Activated T-cell treated with anti-CD3 and anti-CD28 coated beads, Interleukin-2, amount 50 U/mL, for 24 hours (primary cell): ENCODE measurements at regions not wholly inside any gene's neighbourhood (a gene's known extent, or its start where the extent isn't known, plus 50 kb on each side); places are given as distances from the start of the nearest gene placed in this dataset.
"Not testable (repeated sequence)": the region's sequence is repeated elsewhere in the genome, so short reads cannot be mapped to it uniquely, and the experiment has no call there.

ENCODE experiments used
- DNase-seq: peaks from one replicate; pipeline ENCODE4 v3.0.0-alpha.2; 2020
- H3K27ac Mint-ChIP-seq: 2 replicates; pipeline ENCODE4 v1.8.0; 2020; ENCODE audit warnings: mild to moderate bottlenecking, mixed read lengths
- H3K27me3 Mint-ChIP-seq: 2 replicates; pipeline ENCODE4 v1.8.0; 2020; ENCODE audit warnings: mixed read lengths
- H3K36me3 Mint-ChIP-seq: 2 replicates; pipeline ENCODE4 v1.8.0; 2020; ENCODE audit warnings: low read depth, mixed read lengths
- H3K4me1 Mint-ChIP-seq: 2 replicates; pipeline ENCODE4 v1.8.0; 2020; ENCODE audit warnings: low read depth, mixed read lengths
- H3K4me3 Mint-ChIP-seq: 2 replicates; pipeline ENCODE4 v1.8.0; 2020; ENCODE audit warnings: mild to moderate bottlenecking, moderate library complexity, mixed read lengths
- H3K9me3 Mint-ChIP-seq: 2 replicates; pipeline ENCODE4 v1.8.0; 2020; ENCODE audit warnings: mixed read lengths

DNA sequence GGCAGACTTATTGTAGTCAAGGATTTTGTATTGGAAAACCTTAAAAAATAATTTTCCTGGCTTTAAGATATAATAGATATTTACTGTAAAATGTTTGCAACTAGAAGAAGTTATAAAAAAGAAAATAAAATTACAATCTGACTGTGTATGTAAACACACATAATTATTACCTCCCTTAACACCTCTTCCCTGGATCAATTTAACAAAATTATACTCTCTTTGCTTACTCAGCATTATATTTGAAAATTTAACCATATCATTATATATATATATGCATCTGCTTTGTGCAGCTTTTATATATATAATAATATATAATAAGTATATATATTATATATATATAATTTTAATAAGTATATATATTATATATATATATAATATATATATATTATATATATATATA is 131.7 kb upstream of the FAM98A start:
- Mint-ChIP-seq H3K9me3 (no peaks in the 10 kb centered on the region), H3K36me3 (no peaks in the 10 kb centered on the region), H3K27me3 (no peaks in the 10 kb centered on the region), H3K4me1 (no peaks in the 10 kb centered on the region), H3K4me3 (no peak overlapping the region), H3K27ac (no peak overlapping the region)
- DNase-seq: no peak

DNA sequence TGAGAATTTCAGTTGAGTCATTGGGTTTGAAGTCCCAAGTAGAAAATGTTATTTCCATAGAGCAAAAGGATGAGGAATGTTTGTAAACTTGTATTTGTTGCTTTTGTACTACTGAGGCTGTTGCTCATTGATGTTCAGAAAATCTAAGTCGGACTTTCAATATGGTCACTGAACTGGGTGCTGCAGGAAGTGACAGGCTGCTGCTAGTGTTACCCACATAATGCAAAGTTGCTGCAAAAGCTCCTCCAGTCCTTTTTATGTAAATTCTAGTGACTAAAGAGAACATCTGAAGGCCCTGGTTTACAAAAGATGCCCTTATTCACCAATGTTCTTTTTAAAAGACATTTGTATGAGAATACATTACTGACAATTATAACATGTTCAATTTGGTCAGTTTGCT is 131.1 kb upstream of the FAM98A start:
- no peak for DNase-seq
- Mint-ChIP-seq H3K27ac (no peak overlapping the region), H3K4me3 (no peak overlapping the region), H3K4me1 (no peaks in the 10 kb centered on the region), H3K36me3 (no peaks in the 10 kb centered on the region), H3K9me3 (no peaks in the 10 kb centered on the region), H3K27me3 (no peaks in the 10 kb centered on the region)

DNA sequence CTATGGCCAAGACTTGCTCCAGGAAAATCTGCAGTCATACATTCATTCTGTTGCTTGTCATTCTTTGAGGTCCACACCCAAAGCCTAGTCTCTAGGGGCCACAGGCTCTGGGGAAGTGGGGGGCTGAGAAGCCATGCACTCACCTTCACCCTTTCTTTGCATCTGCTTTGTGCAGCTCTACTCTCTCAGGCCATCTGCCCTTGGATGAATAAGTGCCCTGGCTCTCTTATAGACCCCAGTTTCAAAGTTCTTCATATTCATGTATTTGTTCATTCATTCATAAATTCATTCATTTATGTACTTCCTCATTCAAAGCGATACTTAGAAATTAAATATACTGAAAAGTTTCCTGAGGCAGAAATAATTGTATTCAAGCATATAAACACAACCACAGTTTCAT is 130.3 kb upstream of the FAM98A start:
- no peaks in the 10 kb centered on the region for H3K36me3 Mint-ChIP-seq
- H3K27me3 Mint-ChIP-seq: no peaks in the 10 kb centered on the region
- no peaks in the 10 kb centered on the region for H3K9me3 Mint-ChIP-seq
- no peak overlapping the region for H3K27ac Mint-ChIP-seq
- DNase-seq: no peak
- H3K4me1 Mint-ChIP-seq: no peaks in the 10 kb centered on the region
- H3K4me3 Mint-ChIP-seq: no peak overlapping the region

DNA sequence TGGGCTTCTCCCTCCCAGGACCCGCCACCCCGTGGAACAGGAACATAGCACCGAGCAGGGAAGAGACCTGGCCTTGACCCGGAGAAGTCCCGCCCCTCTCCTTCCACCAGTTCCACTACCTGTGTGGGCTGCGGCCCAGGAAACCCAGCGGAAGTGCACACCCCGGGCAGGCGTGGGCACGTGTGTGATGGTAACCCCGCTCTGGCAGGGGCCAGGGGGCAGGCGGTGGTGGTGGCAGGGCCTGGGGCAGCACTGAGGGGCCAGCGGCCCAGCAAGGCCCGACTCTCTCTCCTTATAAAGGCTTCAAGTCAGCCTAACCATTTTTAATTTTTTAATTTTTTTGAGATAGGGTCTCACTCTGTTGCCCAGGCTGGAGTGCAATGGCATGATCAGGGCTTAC is 129.0 kb upstream of the FAM98A start:
- no peaks in the 10 kb centered on the region for H3K4me1 Mint-ChIP-seq
- H3K4me3 Mint-ChIP-seq: no peak overlapping the region
- H3K36me3 Mint-ChIP-seq: no peaks in the 10 kb centered on the region
- H3K27ac Mint-ChIP-seq: no peak overlapping the region
- no peaks in the 10 kb centered on the region for H3K9me3 Mint-ChIP-seq
- H3K27me3 Mint-ChIP-seq: peaks cover 3% of the 10 kb centered on the region
- DNase-seq: no peak

DNA sequence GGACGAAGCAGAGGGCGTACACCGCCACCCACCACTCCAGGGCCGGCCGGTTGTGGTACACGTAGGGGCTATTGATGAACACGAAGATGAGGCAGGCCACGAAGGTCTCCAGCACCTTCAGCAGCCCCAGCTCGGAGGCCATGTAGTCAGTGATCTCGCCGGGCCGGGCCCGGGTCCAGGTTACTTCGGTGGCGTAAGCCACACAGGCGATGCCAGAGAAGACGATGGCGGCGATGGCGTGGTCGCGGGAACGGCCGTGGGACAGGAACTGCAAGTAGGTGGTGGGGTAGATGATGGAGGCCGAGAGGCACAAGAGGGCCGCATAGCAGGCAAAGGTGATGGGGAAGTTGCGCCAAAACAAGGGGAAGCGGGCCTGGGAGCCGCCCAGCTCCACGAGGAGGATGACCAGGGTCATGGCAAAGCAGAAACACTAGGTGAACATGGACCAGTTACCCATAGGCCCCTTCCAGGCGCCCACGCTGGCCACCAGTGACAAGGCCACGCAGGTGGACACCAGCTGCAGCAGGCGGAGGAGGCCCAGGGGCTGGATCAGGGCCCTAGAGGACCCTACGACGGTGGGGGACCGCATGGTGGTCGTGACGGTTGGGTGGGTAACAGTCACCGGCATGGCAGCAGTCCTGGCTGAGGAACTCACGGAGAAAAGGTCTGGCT is 128.4 kb upstream of the FAM98A start:
- no peak overlapping the region for H3K4me3 Mint-ChIP-seq
- no peak for DNase-seq
- no peaks in the 10 kb centered on the region for H3K36me3 Mint-ChIP-seq
- no peaks in the 10 kb centered on the region for H3K9me3 Mint-ChIP-seq
- no peak overlapping the region for H3K27ac Mint-ChIP-seq
- no peaks in the 10 kb centered on the region for H3K4me1 Mint-ChIP-seq
- H3K27me3 Mint-ChIP-seq: peaks cover 3% of the 10 kb centered on the region

DNA sequence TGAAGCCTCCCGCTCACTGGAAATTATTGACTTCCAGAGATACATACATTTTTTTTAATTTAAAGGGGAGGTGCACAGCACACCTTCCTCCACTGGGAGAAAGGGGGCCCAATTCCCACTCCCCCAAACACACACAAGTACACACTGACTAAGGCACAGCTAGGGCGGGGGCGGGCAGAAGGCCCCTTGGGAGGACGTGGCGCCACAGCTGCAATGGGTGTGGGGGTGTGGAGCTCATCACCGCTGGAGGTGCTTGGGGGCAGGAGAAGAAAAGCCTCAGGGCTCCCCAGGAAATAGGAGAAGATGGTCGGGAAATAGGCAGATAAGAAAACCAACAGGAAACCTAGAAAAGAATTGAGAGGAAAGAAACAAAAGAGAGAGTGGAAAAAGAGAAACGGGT is 127.3 kb upstream of the FAM98A start:
- no peaks in the 10 kb centered on the region for H3K9me3 Mint-ChIP-seq
- no peaks in the 10 kb centered on the region for H3K4me1 Mint-ChIP-seq
- DNase-seq: no peak
- no peak overlapping the region for H3K4me3 Mint-ChIP-seq
- no peaks in the 10 kb centered on the region for H3K36me3 Mint-ChIP-seq
- H3K27me3 Mint-ChIP-seq: peaks cover 3% of the 10 kb centered on the region
- H3K27ac Mint-ChIP-seq: no peak overlapping the region

DNA sequence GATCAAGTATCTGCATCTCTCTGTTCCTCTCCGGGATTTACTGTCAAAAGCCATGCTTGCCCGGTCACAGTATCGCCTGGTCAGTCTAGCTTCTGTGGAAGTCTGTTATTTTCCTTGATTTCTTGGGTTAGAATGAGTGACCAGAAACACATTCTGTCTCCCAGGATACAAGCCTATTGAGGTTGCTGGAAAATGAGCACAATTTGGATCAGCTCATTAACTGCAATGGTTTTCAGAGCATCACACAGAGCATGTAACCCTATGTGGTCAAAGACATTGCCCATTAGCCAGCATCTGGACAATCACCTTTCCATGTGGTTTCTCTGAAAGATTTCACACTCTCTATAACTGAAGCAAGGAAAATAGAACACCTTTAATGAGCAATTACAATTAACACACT is 124.2 kb upstream of the FAM98A start:
- H3K4me1 Mint-ChIP-seq: no peaks in the 10 kb centered on the region
- DNase-seq: no peak
- H3K9me3 Mint-ChIP-seq: no peaks in the 10 kb centered on the region
- no peaks in the 10 kb centered on the region for H3K36me3 Mint-ChIP-seq
- no peak overlapping the region for H3K4me3 Mint-ChIP-seq
- H3K27me3 Mint-ChIP-seq: peaks cover 3% of the 10 kb centered on the region
- H3K27ac Mint-ChIP-seq: no peak overlapping the region

DNA sequence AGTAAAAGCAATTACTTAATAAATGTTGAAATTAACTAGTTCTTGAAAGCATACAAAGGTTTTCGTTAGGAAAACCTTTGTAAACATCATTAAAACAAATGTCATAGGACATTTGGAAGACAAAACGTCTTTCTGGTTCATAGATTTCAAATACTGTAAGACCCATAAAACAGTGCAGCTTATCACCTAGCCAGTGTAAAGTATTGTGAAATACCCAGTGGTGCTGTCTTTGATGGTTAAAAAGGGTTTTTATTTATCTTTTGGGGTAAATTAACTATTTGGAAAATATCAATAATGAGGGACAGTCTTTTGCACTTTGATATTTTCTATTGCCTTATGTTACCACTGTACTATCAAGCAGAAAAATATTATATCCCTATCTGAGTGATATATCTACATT is 120.0 kb upstream of the FAM98A start:
- Mint-ChIP-seq H3K36me3 (no peaks in the 10 kb centered on the region), H3K27ac (no peak overlapping the region), H3K9me3 (no peaks in the 10 kb centered on the region), H3K27me3 (peaks cover 8% of the 10 kb centered on the region), H3K4me3 (no peak overlapping the region), H3K4me1 (no peaks in the 10 kb centered on the region)
- no peak for DNase-seq

DNA sequence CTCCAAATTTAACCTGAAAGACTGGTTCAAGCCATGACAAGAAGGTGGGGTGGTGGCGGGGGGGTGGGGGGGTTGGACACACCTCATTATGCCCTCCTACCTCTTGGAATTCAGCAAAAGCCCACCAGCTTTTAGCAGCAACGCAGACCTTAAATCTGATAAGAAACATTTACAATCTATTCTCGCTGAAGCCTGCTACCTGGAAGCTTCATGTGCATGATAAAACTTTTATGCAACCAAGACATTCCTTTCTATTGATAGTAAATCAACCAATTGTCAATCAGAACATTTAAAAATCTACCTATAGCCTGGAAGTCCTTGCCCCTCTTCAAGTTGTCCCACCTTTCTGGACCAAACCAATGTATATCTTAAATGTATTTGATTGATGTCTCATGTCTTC is 113.6 kb upstream of the FAM98A start:
- no peak overlapping the region for H3K27ac Mint-ChIP-seq

DNA sequence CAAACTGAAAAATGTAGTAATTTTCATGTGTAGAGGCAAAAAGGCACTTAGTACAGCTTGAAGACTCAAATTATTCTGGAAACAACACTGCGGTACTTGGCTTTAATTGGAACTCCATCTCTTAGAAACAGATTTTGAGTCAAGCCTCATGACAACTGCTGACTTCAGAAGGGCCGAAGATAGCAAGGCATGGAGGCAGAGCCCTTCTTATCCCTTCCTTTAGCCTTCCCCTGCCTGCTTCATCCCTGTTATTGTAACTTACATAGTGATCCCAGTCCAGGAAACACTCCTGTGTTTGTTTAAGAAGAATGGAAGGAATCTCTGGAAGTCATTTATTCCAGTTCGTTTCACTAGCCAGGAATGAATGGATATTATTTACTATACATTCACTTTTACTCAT is 110.9 kb upstream of the FAM98A start:
- Mint-ChIP-seq H3K4me1 (no peaks in the 10 kb centered on the region), H3K27me3 (peaks cover 2% of the 10 kb centered on the region), H3K9me3 (no peaks in the 10 kb centered on the region), H3K36me3 (no peaks in the 10 kb centered on the region), H3K27ac (no peak overlapping the region), H3K4me3 (no peak overlapping the region)
- no peak for DNase-seq

More for the DNA sequence above, 113.6 kb upstream of the FAM98A start:
- peaks cover 3% of the 10 kb centered on the region for H3K27me3 Mint-ChIP-seq
- DNase-seq: no peak
- no peaks in the 10 kb centered on the region for H3K4me1 Mint-ChIP-seq
- H3K36me3 Mint-ChIP-seq: no peaks in the 10 kb centered on the region
- no peaks in the 10 kb centered on the region for H3K9me3 Mint-ChIP-seq
- H3K4me3 Mint-ChIP-seq: no peak overlapping the region

DNA sequence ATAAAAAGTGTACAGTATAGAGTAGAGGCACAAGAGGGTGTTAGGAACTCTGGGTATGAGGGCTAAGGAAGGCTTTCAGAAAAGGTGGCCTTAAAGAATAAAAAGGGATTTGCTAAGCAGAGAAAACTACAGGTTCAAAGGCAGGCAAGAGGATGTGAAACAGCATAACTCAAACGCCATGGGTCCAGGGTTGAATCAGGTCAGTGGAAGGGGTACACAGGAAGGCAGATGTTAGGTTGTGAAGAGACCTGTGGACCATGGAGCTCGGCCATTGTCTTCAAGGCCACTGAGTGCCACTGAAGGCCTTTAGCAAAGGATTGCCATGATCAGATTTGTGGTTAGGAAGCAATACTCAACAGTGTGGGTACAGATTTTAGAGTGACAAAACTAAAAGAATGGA is 108.2 kb upstream of the FAM98A start:
- no peak for DNase-seq
- Mint-ChIP-seq H3K4me1 (no peaks in the 10 kb centered on the region), H3K27me3 (peaks cover 4% of the 10 kb centered on the region), H3K4me3 (no peak overlapping the region), H3K36me3 (no peaks in the 10 kb centered on the region), H3K27ac (no peak overlapping the region), H3K9me3 (no peaks in the 10 kb centered on the region)

DNA sequence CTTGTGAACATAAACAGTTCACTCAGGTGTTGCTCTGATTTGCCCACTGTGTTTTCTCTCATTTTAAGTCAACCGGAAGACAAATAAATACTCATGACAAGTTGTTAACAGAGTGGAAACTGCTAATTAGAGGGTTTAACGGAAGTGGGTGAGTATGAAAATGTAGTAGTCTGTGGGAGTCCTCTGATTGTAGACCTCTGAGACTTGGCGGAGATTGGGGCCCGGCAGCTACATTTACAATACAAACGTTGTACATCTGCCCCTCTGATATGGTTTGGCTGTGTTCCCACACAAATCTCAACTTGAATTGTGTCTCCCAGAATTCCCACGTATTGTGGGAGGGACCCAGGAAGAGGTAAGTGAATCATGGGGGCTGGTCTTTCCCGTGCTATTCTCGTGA is 107.3 kb upstream of the FAM98A start:
- no peaks in the 10 kb centered on the region for H3K36me3 Mint-ChIP-seq
- H3K27ac Mint-ChIP-seq: no peak overlapping the region
- peaks cover 4% of the 10 kb centered on the region for H3K27me3 Mint-ChIP-seq
- no peak for DNase-seq
- no peaks in the 10 kb centered on the region for H3K9me3 Mint-ChIP-seq
- no peak overlapping the region for H3K4me3 Mint-ChIP-seq
- no peaks in the 10 kb centered on the region for H3K4me1 Mint-ChIP-seq

DNA sequence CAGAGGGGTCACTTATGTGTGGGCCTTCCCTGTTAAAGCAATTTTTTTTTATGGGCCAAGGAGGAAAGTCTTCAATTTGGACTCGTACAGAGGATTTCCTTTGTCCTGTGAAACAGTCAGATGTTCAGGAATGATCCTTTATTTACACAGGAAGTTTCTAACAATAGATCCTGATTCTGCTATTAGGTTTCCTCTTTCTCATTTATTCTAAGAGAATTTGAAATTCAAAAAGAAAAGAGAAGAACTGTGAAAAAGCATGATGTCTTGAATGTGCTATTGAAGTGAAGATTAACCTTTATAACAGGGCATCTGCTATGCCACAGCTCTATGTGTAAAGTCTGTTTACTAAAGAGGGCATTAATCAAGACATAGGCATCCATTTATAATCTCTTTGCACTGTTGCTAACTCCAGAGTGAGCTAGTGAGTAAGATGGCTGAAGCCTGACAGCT is 105.3 kb upstream of the FAM98A start:
- H3K9me3 Mint-ChIP-seq: no peaks in the 10 kb centered on the region
- no peaks in the 10 kb centered on the region for H3K36me3 Mint-ChIP-seq
- H3K27me3 Mint-ChIP-seq: peaks cover 4% of the 10 kb centered on the region
- no peak overlapping the region for H3K4me3 Mint-ChIP-seq
- H3K27ac Mint-ChIP-seq: no peak overlapping the region
- no peak for DNase-seq
- H3K4me1 Mint-ChIP-seq: no peaks in the 10 kb centered on the region

DNA sequence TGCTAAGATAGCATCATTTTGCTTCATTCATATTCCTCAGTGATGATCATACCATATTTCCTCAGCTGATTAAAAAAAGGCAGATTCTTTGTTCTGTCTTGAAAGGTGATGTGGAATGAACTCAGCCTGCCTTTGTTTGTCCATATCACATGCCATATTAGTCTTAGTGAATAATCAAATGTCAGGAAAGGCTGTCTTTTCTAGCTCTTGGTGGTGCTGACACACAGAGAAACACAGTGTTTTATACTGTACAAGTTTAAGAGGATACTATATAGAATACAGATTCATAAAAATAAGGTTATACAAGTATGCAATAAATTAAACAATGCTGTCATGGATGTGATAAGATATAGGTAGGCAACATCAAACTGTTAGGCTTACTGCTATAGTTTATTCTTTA is 97.1 kb upstream of the FAM98A start:
- peaks cover 18% of the 10 kb centered on the region for H3K27me3 Mint-ChIP-seq
- peaks cover 18% of the 10 kb centered on the region for H3K9me3 Mint-ChIP-seq
- H3K27ac Mint-ChIP-seq: no peak overlapping the region
- no peak for DNase-seq
- no peaks in the 10 kb centered on the region for H3K4me1 Mint-ChIP-seq
- no peaks in the 10 kb centered on the region for H3K36me3 Mint-ChIP-seq
- H3K4me3 Mint-ChIP-seq: no peak overlapping the region

DNA sequence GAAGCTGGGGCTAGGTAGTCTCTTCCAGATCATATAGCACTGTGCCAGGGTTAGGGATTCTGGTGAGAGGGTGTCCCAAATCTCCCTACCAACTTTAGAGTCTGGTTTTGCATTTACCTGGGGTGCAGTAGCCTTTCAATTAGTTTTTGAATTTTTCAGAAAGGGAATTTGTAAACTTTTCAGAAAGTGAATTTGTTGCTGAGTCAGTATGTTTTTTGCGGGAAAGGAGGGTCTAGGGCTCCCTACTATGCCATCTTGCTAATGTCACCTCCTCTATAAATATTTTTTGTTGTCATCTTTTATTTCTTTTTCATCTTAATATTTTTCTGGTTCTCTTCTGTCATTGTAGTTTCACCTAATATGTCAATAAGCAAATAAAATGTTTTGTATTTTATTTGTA is 95.8 kb upstream of the FAM98A start:
- Mint-ChIP-seq H3K9me3 (peaks cover 29% of the 10 kb centered on the region), H3K4me3 (no peak overlapping the region), H3K36me3 (peaks cover 2% of the 10 kb centered on the region), H3K27ac (no peak overlapping the region), H3K4me1 (no peaks in the 10 kb centered on the region), H3K27me3 (peaks cover 18% of the 10 kb centered on the region)
- DNase-seq: no peak

DNA sequence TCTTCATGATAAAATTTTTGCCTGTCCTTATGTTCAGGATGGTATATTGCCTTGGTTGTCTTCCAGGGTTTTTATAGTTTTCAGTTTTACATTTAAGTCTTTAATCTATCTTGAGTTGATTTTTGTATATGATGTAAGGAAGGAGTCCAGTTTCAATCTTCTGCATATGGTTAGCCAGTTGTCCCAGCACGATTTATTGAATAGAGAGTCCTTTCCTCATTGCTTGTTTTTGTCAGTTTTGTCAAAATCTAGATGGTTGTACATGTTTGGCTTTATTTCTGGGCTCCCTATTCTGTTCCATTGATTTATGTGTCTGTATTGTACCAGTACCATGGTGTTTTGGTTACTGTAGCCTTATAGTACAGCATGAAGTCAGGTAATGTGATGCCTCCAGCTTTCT is 91.6 kb upstream of the FAM98A start:
- H3K36me3 Mint-ChIP-seq, H3K27ac Mint-ChIP-seq, H3K4me3 Mint-ChIP-seq, H3K4me1 Mint-ChIP-seq, DNase-seq: not testable (repeated sequence)
- peaks cover 42% of the 10 kb centered on the region for H3K9me3 Mint-ChIP-seq
- H3K27me3 Mint-ChIP-seq: peaks cover 12% of the 10 kb centered on the region
